Naive thymus-derived CD8-positive, alpha-beta T cell (primary cell): ENCODE measurements at regions not wholly inside any gene's neighbourhood (a gene's known extent, or its start where the extent isn't known, plus 50 kb on each side); places are given as distances from the start of the nearest gene placed in this dataset.

Source experiments
- ATAC-seq, 2 donors: fragments of 150-1000 bp; cut with Tn5 transposase in 1 of 2; sonication (Bioruptor Pico), chemical (Tn5 transposase) in 1 of 2; 1 replicate in 1 of 2; 2 replicates in 1 of 2; pipeline ENCODE4 v1.10.0; 2021; ENCODE audit warnings: mild to moderate bottlenecking in 2 of 2, moderate library complexity in 2 of 2
- POLR2A ChIA-PET: fragments of 350-600 bp; sonication (Branson Sonifier 250); formaldehyde crosslinking; loops from one replicate; lab custom pipeline; 2021; ENCODE audit warnings: antibody characterized with exemption; lab: Charles Lee
- DNase-seq, 10 donors: peaks; one replicate each; pipeline versions ENCODE4 v3.0.0 to v3.0.0-alpha.2; 2020 to 2022
- H3K27ac Mint-ChIP-seq, 10 donors: one replicate each; pipeline ENCODE4 v1.8.0; 2020 to 2022; ENCODE audit warnings: mild to moderate bottlenecking in 10 of 10, mixed read lengths in 10 of 10, moderate library complexity in 4 of 10, inconsistent platforms in 1 of 10
- H3K27me3 Mint-ChIP-seq, 5 donors: one replicate each; pipeline ENCODE4 v1.8.0; 2021 to 2022; ENCODE audit warnings: mixed read lengths in 5 of 5
- H3K36me3 Mint-ChIP-seq, 3 donors: one replicate each; pipeline ENCODE4 v1.8.0; 2020 to 2022; ENCODE audit warnings: mixed read lengths in 3 of 3, mild to moderate bottlenecking in 2 of 3, inconsistent platforms in 1 of 3
- H3K4me1 Mint-ChIP-seq, 4 donors: one replicate each; pipeline ENCODE4 v1.8.0; 2021 to 2022; ENCODE audit warnings: mixed read lengths in 4 of 4
- H3K4me3 Mint-ChIP-seq, 10 donors: one replicate each; pipeline ENCODE4 v1.8.0; 2020 to 2022; ENCODE audit warnings: mild to moderate bottlenecking in 10 of 10, mixed read lengths in 10 of 10, moderate library complexity in 6 of 10, inconsistent platforms in 1 of 10
- H3K9me3 Mint-ChIP-seq, 9 donors: one replicate each; pipeline ENCODE4 v1.8.0; 2020 to 2022; ENCODE audit warnings: mixed read lengths in 9 of 9, mild to moderate bottlenecking in 3 of 9, inconsistent platforms in 1 of 9, moderate library complexity in 1 of 9

DNA sequence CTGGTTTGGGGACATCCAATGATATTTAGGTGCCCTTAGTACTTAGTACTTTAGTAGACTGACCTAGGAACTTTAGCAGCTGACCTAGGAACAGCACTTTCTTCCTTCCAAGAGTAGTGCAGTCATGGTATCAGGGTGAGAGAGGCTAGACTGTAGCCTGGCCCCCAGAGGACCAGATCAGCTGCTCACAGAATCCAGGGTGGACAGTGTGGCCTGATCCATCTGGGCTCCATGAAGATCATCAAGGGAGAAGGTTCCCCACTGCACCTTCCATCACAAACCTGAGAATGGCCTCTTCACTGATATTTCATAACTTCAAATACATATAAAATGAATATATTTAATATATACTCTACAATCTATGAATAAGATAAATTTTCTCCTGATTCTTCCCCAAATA lies 59.0 kb upstream of the TLR3 start:
- ATAC-seq (no peak), DNase-seq (no peak)
- POLR2A ChIA-PET, result no interaction called here
- Mint-ChIP-seq H3K4me3 (no peak overlapping the region), H3K36me3 (no peaks in the 10 kb centered on the region), H3K27me3 (peaks cover 4 to 21% (median 5%) of the 10 kb centered on the region in 5 donors), H3K4me1 (no peaks in the 10 kb centered on the region), H3K27ac (no peak overlapping the region), H3K9me3 (no peaks in the 10 kb centered on the region)

DNA sequence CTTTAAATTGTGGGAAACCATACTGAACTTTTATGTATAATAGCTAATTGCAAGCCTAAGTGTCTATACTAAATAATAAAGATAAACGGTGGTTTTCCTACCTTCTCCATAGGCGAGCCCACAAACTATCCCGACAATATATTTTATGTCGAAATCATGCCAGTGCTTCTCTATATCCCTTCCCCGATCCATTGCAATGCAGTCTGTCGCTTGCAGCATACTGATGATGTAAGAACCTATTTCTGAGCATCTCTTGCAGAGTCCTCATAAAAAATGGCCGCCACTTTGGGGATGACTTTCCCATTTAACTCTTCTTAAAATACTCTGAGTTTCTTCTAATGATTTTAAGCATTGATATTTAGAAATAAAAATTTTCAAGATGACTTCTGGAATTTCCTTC lies 58.1 kb upstream of the TLR3 start:
- Mint-ChIP-seq H3K27me3 (peaks cover 8 to 29% (median 11%) of the 10 kb centered on the region in 5 donors), H3K9me3 (no peaks in the 10 kb centered on the region), H3K4me3 (no peak overlapping the region), H3K4me1 (no peaks in the 10 kb centered on the region), H3K36me3 (no peaks in the 10 kb centered on the region), H3K27ac (no peak overlapping the region)
- DNase-seq, result no peak
- POLR2A ChIA-PET, result no interaction called here
- ATAC-seq, result no peak

DNA sequence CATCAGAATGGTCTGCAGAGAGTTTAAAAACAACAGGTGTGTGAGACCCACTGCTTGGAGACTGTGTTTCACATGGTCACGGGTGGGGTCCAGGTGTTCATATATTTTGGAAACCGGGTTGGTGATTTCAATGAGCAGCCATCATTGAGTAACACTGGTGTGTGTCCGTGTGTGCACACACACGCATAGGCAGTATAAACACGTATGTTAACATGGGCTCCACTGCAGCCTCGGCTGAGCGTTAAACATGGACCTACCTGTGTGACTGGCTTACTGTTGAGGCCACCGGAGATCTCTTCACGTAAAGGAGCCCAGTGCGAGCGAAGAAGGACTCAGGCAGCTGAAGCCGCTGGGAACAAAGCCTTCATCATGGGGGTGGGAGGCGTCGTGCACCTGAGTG lies 56.9 kb upstream of the TLR3 start:
- Mint-ChIP-seq H3K27ac (no peak overlapping the region), H3K27me3 (peaks cover 7 to 30% (median 11%) of the 10 kb centered on the region in 5 donors), H3K4me1 (no peaks in the 10 kb centered on the region), H3K36me3 (no peaks in the 10 kb centered on the region), H3K9me3 (no peaks in the 10 kb centered on the region), H3K4me3 (no peak overlapping the region)
- ATAC-seq (no peak), DNase-seq (no peak)
- POLR2A ChIA-PET, result no interaction called here

DNA sequence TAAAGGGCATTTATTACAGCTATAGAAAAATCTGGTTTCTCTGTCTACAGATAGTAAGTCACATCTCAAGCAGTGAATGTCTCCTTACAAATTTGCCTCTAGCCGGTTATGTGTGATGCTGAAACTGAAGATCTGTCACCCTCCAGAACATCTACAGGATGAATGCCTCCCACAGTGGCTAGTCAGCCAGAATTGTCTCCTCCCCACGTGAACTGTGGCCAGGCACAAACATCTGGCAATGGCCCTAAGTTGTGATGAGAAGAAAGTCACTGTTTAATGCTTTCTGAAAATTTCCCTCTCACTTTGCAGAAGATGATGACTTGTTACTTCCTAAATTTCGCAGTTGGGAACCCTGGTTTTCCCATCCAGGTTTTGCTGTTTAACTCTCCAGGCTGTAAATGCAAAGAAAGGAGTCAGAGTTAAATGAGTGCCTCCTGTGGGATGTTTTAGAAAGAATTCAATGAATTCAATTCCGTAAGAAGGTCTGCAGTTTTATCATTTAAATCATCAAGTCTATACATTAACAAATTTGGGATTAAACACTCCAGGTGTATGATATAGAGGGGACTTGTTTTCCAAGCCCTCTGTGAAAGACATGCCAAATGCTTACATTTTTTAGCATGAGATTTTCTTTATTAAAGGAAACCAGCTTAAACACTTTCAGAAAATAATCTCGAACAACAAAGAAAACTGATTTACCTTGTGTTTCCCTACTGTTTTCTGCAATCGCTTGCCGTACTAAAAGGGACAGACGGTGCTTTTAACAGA lies 55.4 kb upstream of the TLR3 start:
- Mint-ChIP-seq H3K9me3 (peaks cover 0 to 3% (median 0%) of the 10 kb centered on the region in 9 donors), H3K4me1 (no peaks in the 10 kb centered on the region), H3K27me3 (peaks cover 8 to 35% (median 11%) of the 10 kb centered on the region in 5 donors), H3K36me3 (peaks cover 0 to 4% (median 0%) of the 10 kb centered on the region in 3 donors), H3K4me3 (no peak overlapping the region), H3K27ac (no peak overlapping the region)
- DNase-seq, result no peak
- ATAC-seq, result no peak
- POLR2A ChIA-PET, result no interaction called here

DNA sequence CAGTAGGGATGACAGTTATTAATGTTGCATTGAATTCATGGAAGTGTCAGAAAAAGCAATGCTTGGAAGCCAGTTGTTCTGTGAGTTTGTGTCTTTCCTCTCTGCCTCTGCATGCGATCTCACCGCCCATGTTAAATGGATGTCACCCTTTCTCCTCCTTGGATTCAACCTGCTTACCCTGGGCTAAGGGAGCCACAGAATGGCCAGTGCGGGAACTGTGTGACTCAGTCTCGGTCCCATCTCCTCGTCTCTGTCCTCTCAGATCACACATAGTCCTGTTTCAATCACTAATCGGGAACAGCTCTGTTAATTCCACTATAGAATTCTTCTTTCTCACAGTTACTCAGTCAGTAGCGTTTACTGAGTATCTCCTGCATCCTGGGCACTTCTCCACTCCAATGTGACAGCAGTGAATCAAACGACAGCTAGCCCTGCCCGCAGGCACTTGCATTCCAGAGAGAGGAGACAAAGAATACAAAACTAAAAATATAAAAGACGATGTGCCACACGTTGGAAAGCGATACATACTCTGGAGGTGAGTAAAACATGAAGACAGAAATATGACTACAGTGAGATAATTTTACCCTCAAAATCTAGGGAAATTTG lies 53.6 kb upstream of the TLR3 start:
- no peaks in the 10 kb centered on the region for H3K4me1 Mint-ChIP-seq
- POLR2A ChIA-PET, result no interaction called here
- H3K4me3 Mint-ChIP-seq, result no peak overlapping the region
- DNase-seq (no peak), ATAC-seq (no peak)
- H3K27me3 Mint-ChIP-seq, result peaks cover 10 to 34% (median 14%) of the 10 kb centered on the region in 5 donors
- peaks cover 0 to 9% (median 1%) of the 10 kb centered on the region in 9 donors for H3K9me3 Mint-ChIP-seq
- H3K27ac Mint-ChIP-seq, result no peak overlapping the region
- peaks cover 0 to 8% (median 0%) of the 10 kb centered on the region in 3 donors for H3K36me3 Mint-ChIP-seq

DNA sequence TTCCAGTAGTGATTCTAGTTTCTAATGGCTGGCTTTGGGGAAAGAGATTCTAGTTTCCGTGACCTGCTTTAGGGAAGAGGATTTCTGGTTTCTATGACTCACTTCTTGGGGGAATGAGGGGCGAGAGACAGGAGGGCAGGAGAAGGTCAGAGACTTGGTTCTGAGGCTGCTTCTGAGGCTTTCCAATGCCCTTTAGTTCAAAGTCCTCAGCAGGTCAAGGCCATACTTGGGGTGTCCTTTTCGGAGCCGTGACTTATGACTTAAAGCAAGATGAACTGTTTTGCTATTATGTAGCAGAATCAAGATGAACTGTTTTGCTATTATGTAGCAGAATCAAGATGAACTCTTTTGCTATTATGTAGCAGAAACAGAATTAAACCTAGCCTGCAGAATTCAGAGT lies 52.2 kb upstream of the TLR3 start:
- Mint-ChIP-seq H3K36me3 (peaks cover 0 to 8% (median 0%) of the 10 kb centered on the region in 3 donors), H3K4me3 (no peak overlapping the region), H3K27ac (no peak overlapping the region), H3K27me3 (peaks cover 13 to 35% (median 17%) of the 10 kb centered on the region in 5 donors), H3K9me3 (peaks cover 0 to 9% (median 1%) of the 10 kb centered on the region in 9 donors), H3K4me1 (no peaks in the 10 kb centered on the region)
- POLR2A ChIA-PET, result no interaction called here
- DNase-seq (no peak), ATAC-seq (no peak)

DNA sequence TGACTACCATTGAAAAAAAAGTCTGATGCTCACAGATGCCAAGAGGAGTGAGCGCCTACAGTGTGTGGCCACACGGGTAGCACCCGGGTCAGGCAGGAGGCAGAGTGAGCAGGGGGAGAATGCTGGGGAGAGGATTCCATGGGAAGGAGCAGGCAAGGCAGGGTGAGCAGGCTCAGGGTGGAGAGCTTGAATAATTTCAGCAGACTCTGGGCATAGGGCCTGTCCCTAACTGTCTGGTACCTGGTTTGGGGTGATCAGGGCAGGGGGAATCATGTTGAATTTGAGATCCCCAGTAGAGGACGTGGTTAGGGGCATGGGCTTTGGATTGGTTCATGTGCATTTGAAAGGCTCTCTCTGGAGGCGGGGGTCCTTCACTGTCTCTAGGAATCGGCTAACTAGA lies 51.2 kb upstream of the TLR3 start:
- Mint-ChIP-seq H3K9me3 (peaks cover 0 to 9% (median 1%) of the 10 kb centered on the region in 9 donors), H3K27ac (no peak overlapping the region), H3K36me3 (peaks cover 0 to 8% (median 0%) of the 10 kb centered on the region in 3 donors), H3K27me3 (peaks cover 13 to 35% (median 14%) of the 10 kb centered on the region in 5 donors), H3K4me1 (no peaks in the 10 kb centered on the region), H3K4me3 (no peak overlapping the region)
- ATAC-seq (no peak), DNase-seq (no peak)
- POLR2A ChIA-PET, result no interaction called here

DNA sequence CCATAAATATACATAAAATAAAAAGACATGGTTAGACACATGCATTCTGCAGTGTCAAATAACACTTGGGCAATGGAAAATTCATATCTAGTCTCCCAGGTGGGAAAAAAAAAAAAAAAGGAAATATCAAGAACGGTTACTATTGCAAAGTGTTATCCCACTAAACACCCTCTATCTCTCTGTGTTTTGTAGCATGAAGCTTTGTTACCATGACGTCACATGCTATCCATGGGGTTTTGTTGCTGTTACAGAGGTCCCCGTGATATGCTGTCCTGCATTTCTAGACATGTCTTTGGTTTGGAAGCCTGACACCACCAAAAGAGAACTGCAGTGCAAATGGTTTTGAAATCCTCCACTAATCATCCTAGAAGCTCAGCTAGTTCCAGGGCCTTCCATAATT lies 50.7 kb upstream of the TLR3 start:
- no peak overlapping the region for H3K27ac Mint-ChIP-seq
- H3K4me3 Mint-ChIP-seq, result no peak overlapping the region
- peaks cover 13 to 35% (median 14%) of the 10 kb centered on the region in 5 donors for H3K27me3 Mint-ChIP-seq
- H3K4me1 Mint-ChIP-seq, result no peaks in the 10 kb centered on the region
- peaks cover 0 to 8% (median 0%) of the 10 kb centered on the region in 3 donors for H3K36me3 Mint-ChIP-seq
- ATAC-seq, result no peak
- peaks cover 0 to 9% (median 1%) of the 10 kb centered on the region in 9 donors for H3K9me3 Mint-ChIP-seq
- POLR2A ChIA-PET, result no interaction called here
- no peak for DNase-seq

DNA sequence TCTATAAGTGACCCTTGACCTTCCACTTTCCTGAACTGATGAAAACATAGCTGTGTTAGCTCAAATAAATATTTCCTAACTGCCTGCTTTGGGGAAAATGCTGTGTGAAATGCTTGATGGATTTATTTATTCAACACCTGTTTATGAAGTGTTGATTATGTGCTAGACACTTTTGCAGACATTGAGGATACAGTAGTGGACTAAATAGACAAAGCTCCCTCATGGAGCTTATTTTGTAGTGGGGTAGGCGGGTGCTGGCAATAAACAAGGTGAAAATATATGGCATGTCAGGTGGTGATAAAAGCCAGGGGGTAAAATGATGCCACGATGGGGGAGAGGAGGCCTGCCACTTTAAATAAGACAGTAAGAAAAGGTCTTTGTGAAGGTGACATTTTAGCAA lies 50.2 kb upstream of the TLR3 start:
- no peaks in the 10 kb centered on the region for H3K4me1 Mint-ChIP-seq
- no peak for ATAC-seq
- no peak overlapping the region for H3K4me3 Mint-ChIP-seq
- H3K9me3 Mint-ChIP-seq, result peaks cover 0 to 9% (median 1%) of the 10 kb centered on the region in 9 donors
- POLR2A ChIA-PET, result no interaction called here
- H3K36me3 Mint-ChIP-seq, result peaks cover 0 to 8% (median 0%) of the 10 kb centered on the region in 3 donors
- DNase-seq, result no peak
- no peak overlapping the region for H3K27ac Mint-ChIP-seq
- H3K27me3 Mint-ChIP-seq, result peaks cover 13 to 40% (median 14%) of the 10 kb centered on the region in 5 donors
